Inferior parietal cortex (tissue), 1 donor: ENCODE measurements at regions not wholly inside any gene's neighbourhood (a gene's known extent, or its start where the extent isn't known, plus 50 kb on each side); places are given as distances from the start of the nearest gene placed in this dataset.
"Not testable (repeated sequence)": the region's sequence is repeated elsewhere in the genome, so short reads cannot be mapped to it uniquely, and the experiment has no call there.

ENCODE experiments used
- DNase-seq: peaks from one replicate; pipeline ENCODE4 v3.0.0-alpha.2; 2016; ENCODE audit errors: extremely low spot score

GRCh38 chr5:108459769-108460168, 77.9 kb upstream of the FBXL17 start:
- DNase-seq: no peak

- DNase-seq: no peak
These were observed 69.4 kb upstream of the FBXL17 start for GRCh38 chr5:108451269-108451668.

DNA sequence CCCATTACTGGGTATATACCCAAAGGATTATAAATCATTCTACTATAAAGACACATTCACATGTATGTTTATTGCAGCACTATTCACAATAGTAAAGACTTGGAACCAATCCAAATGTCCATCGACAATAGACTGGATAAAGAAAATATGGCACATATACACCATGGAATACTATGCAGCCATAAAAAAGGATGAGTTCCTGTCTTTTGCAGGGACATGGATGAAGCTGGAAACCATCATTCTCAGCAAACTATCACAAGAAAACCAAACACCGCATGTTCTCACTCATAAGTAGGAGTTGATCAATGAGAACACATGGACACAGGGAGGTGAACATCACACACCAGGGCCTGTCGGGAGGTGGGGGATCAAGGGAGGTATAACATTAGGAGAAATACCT, 62.2 kb upstream of the FBXL17 start:
- DNase-seq: not testable (repeated sequence)

GRCh38 chr5:108442063-108442651, 60.3 kb upstream of the FBXL17 start:
- not testable (repeated sequence) for DNase-seq

DNA sequence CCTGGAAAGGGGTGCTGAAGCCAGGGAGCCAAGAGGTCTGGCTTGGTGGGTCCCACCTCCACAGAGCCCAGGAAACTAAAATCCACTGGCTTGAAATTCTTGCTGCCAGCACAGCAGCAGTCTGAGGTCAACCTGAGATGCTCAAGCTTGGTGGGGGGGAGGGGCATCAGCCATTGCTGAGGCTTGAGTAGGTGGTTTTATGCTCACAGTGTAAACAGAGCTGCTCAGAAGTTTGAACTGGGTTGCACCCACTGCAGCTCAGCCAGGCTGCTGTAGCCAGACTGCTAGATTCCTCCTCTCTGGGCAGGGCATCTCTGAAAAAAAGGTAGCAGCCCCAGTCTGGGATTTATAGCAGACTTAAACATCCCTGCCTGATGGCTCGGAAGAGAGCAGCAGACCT, 55.5 kb upstream of the FBXL17 start:
- DNase-seq: no peak

GRCh38 chr5:108436696-108437095, 54.8 kb upstream of the FBXL17 start:
- no peak for DNase-seq

- no peak for DNase-seq
These were observed 51.7 kb upstream of the FBXL17 start for GRCh38 chr5:108433600-108433999.

GRCh38 chr5:108432024-108432423, 50.1 kb upstream of the FBXL17 start:
- DNase-seq: no peak
